Natural killer cell treated with Interleukin-12 subunit alpha and Interleukin-12 subunit beta and Interleukin-15 and Interleukin-18, amount 100 ng/mL, for 72 hours (primary cell): ENCODE measurements at regions not wholly inside any gene's neighbourhood (a gene's known extent, or its start where the extent isn't known, plus 50 kb on each side); places are given as distances from the start of the nearest gene placed in this dataset.
"Not testable (repeated sequence)": the region's sequence is repeated elsewhere in the genome, so short reads cannot be mapped to it uniquely, and the experiment has no call there.

Source experiments
- ATAC-seq, 2 donors: fragments of 150-1000 bp; cut with Tn5 transposase in 1 of 2; sonication (Bioruptor Pico), chemical (Tn5 transposase) in 1 of 2; 2 replicates each; pipeline ENCODE4 v1.10.0; 2021
- DNase-seq: peaks from one replicate; pipeline ENCODE4 v3.0.0; 2022; ENCODE audit warnings: low spot score
- H3K27ac Mint-ChIP-seq, 2 donors: 1 replicate in 1 of 2; 2 replicates in 1 of 2; pipeline ENCODE4 v1.8.0; 2022; ENCODE audit warnings: mixed read lengths in 2 of 2, mild to moderate bottlenecking in 1 of 2, moderate library complexity in 1 of 2
- H3K27me3 Mint-ChIP-seq, 2 donors: 1 replicate in 1 of 2; 2 replicates in 1 of 2; pipeline ENCODE4 v1.8.0; 2022; ENCODE audit warnings: mixed read lengths in 2 of 2
- H3K36me3 Mint-ChIP-seq: one replicate; pipeline ENCODE4 v1.8.0; 2022; ENCODE audit warnings: mixed read lengths
- H3K4me1 Mint-ChIP-seq, 2 donors: 1 replicate in 1 of 2; 2 replicates in 1 of 2; pipeline ENCODE4 v1.8.0; 2022; ENCODE audit warnings: low read depth in 2 of 2, mixed read lengths in 2 of 2, mild to moderate bottlenecking in 1 of 2
- H3K4me3 Mint-ChIP-seq: one replicate; pipeline ENCODE4 v1.8.0; 2022; ENCODE audit warnings: mixed read lengths
- H3K9me3 Mint-ChIP-seq: 2 replicates; pipeline ENCODE4 v1.8.0; 2022; ENCODE audit warnings: mixed read lengths

GRCh38 chr6:66555082-66555481 lies 848.1 kb upstream of the EYS start:
- Mint-ChIP-seq H3K4me3 (no peak overlapping the region), H3K36me3 (peaks cover 12% of the 10 kb centered on the region), H3K4me1 (no peaks in the 10 kb centered on the region), H3K27me3 (no peaks in the 10 kb centered on the region), H3K27ac (no peak overlapping the region), H3K9me3 (peaks cover 18% of the 10 kb centered on the region)
- DNase-seq: no peak
- no peak for ATAC-seq

- Mint-ChIP-seq H3K4me1 (no peaks in the 10 kb centered on the region), H3K4me3 (no peak overlapping the region), H3K36me3 (peaks cover 12% of the 10 kb centered on the region), H3K9me3 (peaks cover 18% of the 10 kb centered on the region), H3K27ac (no peak overlapping the region), H3K27me3 (no peaks in the 10 kb centered on the region)
- no peak for ATAC-seq
- no peak for DNase-seq
Observed at GRCh38 chr6:66553441-66553840, 846.4 kb upstream of the EYS start.

- H3K4me1 Mint-ChIP-seq: no peaks in the 10 kb centered on the region
- ATAC-seq: no peak
- H3K27ac Mint-ChIP-seq: no peak overlapping the region
- no peak overlapping the region for H3K4me3 Mint-ChIP-seq
- peaks cover 8% of the 10 kb centered on the region for H3K36me3 Mint-ChIP-seq
- no peaks in the 10 kb centered on the region for H3K27me3 Mint-ChIP-seq
- no peak for DNase-seq
- peaks cover 21% of the 10 kb centered on the region for H3K9me3 Mint-ChIP-seq
Observed at GRCh38 chr6:66538551-66539135, 831.6 kb upstream of the EYS start.

- ATAC-seq (no peak), DNase-seq (no peak)
- Mint-ChIP-seq H3K36me3 (peaks cover 5% of the 10 kb centered on the region), H3K4me1 (no peaks in the 10 kb centered on the region), H3K27me3 (no peaks in the 10 kb centered on the region), H3K9me3 (peaks cover 7% of the 10 kb centered on the region), H3K4me3 (no peak overlapping the region), H3K27ac (no peak overlapping the region)
Observed at GRCh38 chr6:66533921-66534404, 826.9 kb upstream of the EYS start.

- Mint-ChIP-seq H3K4me3 (no peak overlapping the region), H3K36me3 (no peaks in the 10 kb centered on the region), H3K9me3 (peaks cover 8% of the 10 kb centered on the region), H3K27ac (no peak overlapping the region), H3K27me3 (no peaks in the 10 kb centered on the region), H3K4me1 (no peaks in the 10 kb centered on the region)
- no peak for DNase-seq
- ATAC-seq: no peak
Observed at GRCh38 chr6:66526061-66526460, 819.0 kb upstream of the EYS start.

GRCh38 chr6:66522864-66523263 lies 815.8 kb upstream of the EYS start:
- ATAC-seq (no peak), DNase-seq (no peak)
- Mint-ChIP-seq H3K9me3 (peaks cover 8% of the 10 kb centered on the region), H3K36me3 (no peaks in the 10 kb centered on the region), H3K27ac (no peak overlapping the region), H3K4me1 (no peaks in the 10 kb centered on the region), H3K27me3 (no peaks in the 10 kb centered on the region), H3K4me3 (no peak overlapping the region)

GRCh38 chr6:66516377-66516776 lies 809.4 kb upstream of the EYS start:
- Mint-ChIP-seq H3K9me3 (peaks cover 4% of the 10 kb centered on the region), H3K4me3 (no peak overlapping the region), H3K27ac (no peak overlapping the region), H3K4me1 (no peaks in the 10 kb centered on the region), H3K36me3 (peaks cover 7% of the 10 kb centered on the region), H3K27me3 (no peaks in the 10 kb centered on the region)
- ATAC-seq (no peak), DNase-seq (no peak)

GRCh38 chr6:66508433-66508832 lies 801.4 kb upstream of the EYS start:
- Mint-ChIP-seq H3K4me1 (no peaks in the 10 kb centered on the region), H3K4me3 (no peak overlapping the region), H3K27me3 (no peaks in the 10 kb centered on the region), H3K9me3 (peaks cover 13% of the 10 kb centered on the region), H3K36me3 (peaks cover 9% of the 10 kb centered on the region), H3K27ac (no peak overlapping the region)
- DNase-seq: no peak
- no peak for ATAC-seq

- ATAC-seq: no peak
- H3K27ac Mint-ChIP-seq: no peak overlapping the region
- H3K4me1 Mint-ChIP-seq: no peaks in the 10 kb centered on the region
- no peaks in the 10 kb centered on the region for H3K27me3 Mint-ChIP-seq
- H3K4me3 Mint-ChIP-seq: no peak overlapping the region
- DNase-seq: no peak
- H3K36me3 Mint-ChIP-seq: no peaks in the 10 kb centered on the region
- peaks cover 11% of the 10 kb centered on the region for H3K9me3 Mint-ChIP-seq
Observed at GRCh38 chr6:66499851-66500250, 792.8 kb upstream of the EYS start.

GRCh38 chr6:66496659-66497058 lies 789.6 kb upstream of the EYS start:
- ATAC-seq (no peak), DNase-seq (no peak)
- no peak overlapping the region for H3K4me3 Mint-ChIP-seq
- no peaks in the 10 kb centered on the region for H3K27me3 Mint-ChIP-seq
- H3K36me3 Mint-ChIP-seq: peaks cover 11% of the 10 kb centered on the region
- no peaks in the 10 kb centered on the region for H3K4me1 Mint-ChIP-seq
- no peak overlapping the region for H3K27ac Mint-ChIP-seq
- H3K9me3 Mint-ChIP-seq: peaks cover 17% of the 10 kb centered on the region

GRCh38 chr6:66494643-66495042 lies 787.6 kb upstream of the EYS start:
- H3K4me1 Mint-ChIP-seq, H3K4me3 Mint-ChIP-seq, H3K27me3 Mint-ChIP-seq, ATAC-seq, H3K27ac Mint-ChIP-seq, DNase-seq: not testable (repeated sequence)
- H3K36me3 Mint-ChIP-seq: peaks cover 19% of the 10 kb centered on the region
- peaks cover 20% of the 10 kb centered on the region for H3K9me3 Mint-ChIP-seq

GRCh38 chr6:66489269-66489987 lies 782.4 kb upstream of the EYS start:
- no peak for ATAC-seq
- no peaks in the 10 kb centered on the region for H3K27me3 Mint-ChIP-seq
- peaks cover 19% of the 10 kb centered on the region for H3K36me3 Mint-ChIP-seq
- no peak overlapping the region for H3K4me3 Mint-ChIP-seq
- no peaks in the 10 kb centered on the region for H3K4me1 Mint-ChIP-seq
- H3K27ac Mint-ChIP-seq: no peak overlapping the region
- DNase-seq: no peak
- H3K9me3 Mint-ChIP-seq: peaks cover 15% of the 10 kb centered on the region

GRCh38 chr6:66481216-66481615 lies 774.2 kb upstream of the EYS start:
- Mint-ChIP-seq H3K4me1 (no peaks in the 10 kb centered on the region), H3K4me3 (no peak overlapping the region), H3K27ac (no peak overlapping the region), H3K9me3 (peaks cover 8% of the 10 kb centered on the region), H3K36me3 (no peaks in the 10 kb centered on the region), H3K27me3 (no peaks in the 10 kb centered on the region)
- DNase-seq (no peak), ATAC-seq (no peak)

GRCh38 chr6:66478705-66479104 lies 771.7 kb upstream of the EYS start:
- Mint-ChIP-seq H3K4me3 (no peak overlapping the region), H3K36me3 (no peaks in the 10 kb centered on the region), H3K4me1 (no peaks in the 10 kb centered on the region), H3K27ac (no peak overlapping the region), H3K9me3 (peaks cover 12% of the 10 kb centered on the region), H3K27me3 (no peaks in the 10 kb centered on the region)
- DNase-seq: no peak
- ATAC-seq: no peak

- H3K4me1 Mint-ChIP-seq: no peaks in the 10 kb centered on the region
- no peaks in the 10 kb centered on the region for H3K27me3 Mint-ChIP-seq
- H3K9me3 Mint-ChIP-seq: peaks cover 12% of the 10 kb centered on the region
- DNase-seq (no peak), ATAC-seq (no peak)
- no peak overlapping the region for H3K27ac Mint-ChIP-seq
- H3K36me3 Mint-ChIP-seq: no peaks in the 10 kb centered on the region
- H3K4me3 Mint-ChIP-seq: no peak overlapping the region
Observed at GRCh38 chr6:66435321-66435720, 728.3 kb upstream of the EYS start.
